ENCODE measurements at regions not wholly inside any gene's neighbourhood (a gene's known extent, or its start where the extent isn't known, plus 50 kb on each side); places are given as distances from the start of the nearest gene placed in this dataset.

GRCh38 chr3:34053626-34054025 is 255.2 kb downstream of the PDCD6IP start:
- no peak for ATAC-seq
- POLR2A ChIA-PET: no interaction called here
- no peak overlapping the region for H2AFZ ChIP-seq (ENCODE audit: control insufficient read depth, low read depth, low read length)
- H3K27ac ChIP-seq (ENCODE audit: control insufficient read depth, insufficient read depth): no peak overlapping the region
- no peak for TF ChIP-seq MEF2A (IDR thresholded peaks at IDR 0.05; ENCODE audit: insufficient read depth, low read depth, low read length)
- TF ChIP-seq CHD2 (IDR thresholded peaks at IDR 0.05; ENCODE audit: borderline replicate concordance, low read depth, low read length): no peak
- no peak for TF ChIP-seq JUNB (IDR thresholded peaks at IDR 0.05)
- no peak for TF ChIP-seq KDM1A (IDR thresholded peaks at IDR 0.05; ENCODE audit: borderline replicate concordance)
- no peak for TF ChIP-seq BCLAF1 (IDR thresholded peaks at IDR 0.05)
- TF ChIP-seq DPF2 (IDR thresholded peaks at IDR 0.05): no peak
- no peak for TF ChIP-seq PKNOX1 (IDR thresholded peaks at IDR 0.05)
- TF ChIP-seq ZSCAN29 (IDR thresholded peaks at IDR 0.05): no peak
- TF ChIP-seq ZNF687 (IDR thresholded peaks at IDR 0.05): no peak
- TF ChIP-seq MYC (IDR thresholded peaks at IDR 0.05; ENCODE audit: insufficient read depth, insufficient read length, insufficient replicate concordance, low read length, severe bottlenecking): no peak
- TF ChIP-seq SMAD5 (IDR thresholded peaks at IDR 0.05; ENCODE audit: low read depth): no peak
- no peak for TF ChIP-seq USF1 (IDR thresholded peaks at IDR 0.05; ENCODE audit: borderline replicate concordance, extremely low read length, insufficient read depth, low read depth, low read length)
- no peaks in the 10 kb centered on the region; the same call in 2 of the 3 replicates for H3K9me3 ChIP-seq (replicated peaks; ENCODE audit: control insufficient read depth, insufficient read depth, low read length)
- no TSS peak for BruUV-seq (replicated peaks)
- no peak for FAIRE-seq
- no peaks in the 10 kb centered on the region for H4K20me1 ChIP-seq (ENCODE audit: control insufficient read depth, insufficient read depth)
- no peaks in the 10 kb centered on the region for H3K27me3 ChIP-seq (replicated peaks in 1 of 2; ENCODE audit: control insufficient read depth in 2 of 2, insufficient read depth in 2 of 2, low read length in 1 of 2)
- no peaks in the 10 kb centered on the region for H3K79me2 ChIP-seq (ENCODE audit: control insufficient read depth, insufficient read depth, low read length)
- H3K9ac ChIP-seq (ENCODE audit: control insufficient read depth, insufficient read depth, low read length): no peak overlapping the region
- CTCF ChIA-PET: interaction anchor here (1.2 kb wide), 1 partner anchor 54 kb away, joined by 3 read pairs; no protein-coding TSS in a partner anchor
- intact Hi-C loops (cut with micrococcal nuclease; ENCODE audit: unreplicated experiment): no loop called here
- H3K36me3 ChIP-seq (ENCODE audit: control insufficient read depth in 2 of 2, insufficient read depth in 2 of 2, low read length in 1 of 2): no peaks in the 10 kb centered on the region
- H3K4me3 ChIP-seq: no peak overlapping the region
- in situ Hi-C loops (cut with MboI): no loop called here
- RAD21 ChIA-PET (ENCODE audit: unreplicated experiment): no interaction called here
- 50% methylated on average over 3 of the region's 3 CpGs for WGBS (ENCODE audit: insufficient coverage, insufficient replicate concordance, low lambda C conversion rate, missing lambda C conversion rate)
- no peak for DNase-seq (ENCODE audit: low read depth, low spot score)
- H3K4me1 ChIP-seq (ENCODE audit: control insufficient read depth, insufficient read depth, low read length): peaks cover 13% of the 10 kb centered on the region
- SMC1A ChIA-PET (ENCODE audit: uncharacterized antibody, unreplicated experiment): no interaction called here
- no peak overlapping the region for H3K4me2 ChIP-seq (ENCODE audit: control insufficient read depth, insufficient read depth)
